ENCODE measurements at regions not wholly inside any gene's neighbourhood (a gene's known extent, or its start where the extent isn't known, plus 50 kb on each side); places are given as distances from the start of the nearest gene placed in this dataset.
"Not testable (repeated sequence)": the region's sequence is repeated elsewhere in the genome, so short reads cannot be mapped to it uniquely, and the experiment has no call there.

- no peak for DNase-seq (ENCODE audit: low read depth in 3 of 3)
Measured at GRCh38 chr3:181533811-181534210, 177.9 kb upstream of the SOX2 start.

GRCh38 chr3:181530584-181530983 lies 181.1 kb upstream of the SOX2 start:
- no peak for DNase-seq (ENCODE audit: low read depth in 3 of 3)

- DNase-seq (ENCODE audit: low read depth in 3 of 3), result no peak
Measured at GRCh38 chr3:181521831-181522230, 189.9 kb upstream of the SOX2 start.

DNA sequence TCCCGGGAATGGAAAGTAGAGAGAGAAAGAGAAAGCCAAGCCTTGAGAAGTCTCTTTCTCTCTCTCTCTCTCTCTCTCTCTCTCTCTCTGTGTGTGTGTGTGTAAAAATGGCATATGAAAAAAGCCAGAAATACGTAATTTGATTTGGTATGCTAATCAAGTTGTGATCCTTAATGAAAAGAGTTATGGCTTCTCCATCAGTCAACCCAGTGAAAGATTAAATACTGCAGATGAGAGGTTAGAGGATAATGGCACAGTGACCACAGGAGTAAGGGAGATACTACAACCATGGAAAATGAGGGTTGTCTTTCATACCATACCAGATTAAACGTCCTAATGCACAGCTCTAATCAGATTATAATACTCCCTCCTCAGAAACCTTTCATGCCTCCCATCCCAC lies 193.5 kb upstream of the SOX2 start:
- DNase-seq (ENCODE audit: low read depth in 3 of 3), result no peak

DNA sequence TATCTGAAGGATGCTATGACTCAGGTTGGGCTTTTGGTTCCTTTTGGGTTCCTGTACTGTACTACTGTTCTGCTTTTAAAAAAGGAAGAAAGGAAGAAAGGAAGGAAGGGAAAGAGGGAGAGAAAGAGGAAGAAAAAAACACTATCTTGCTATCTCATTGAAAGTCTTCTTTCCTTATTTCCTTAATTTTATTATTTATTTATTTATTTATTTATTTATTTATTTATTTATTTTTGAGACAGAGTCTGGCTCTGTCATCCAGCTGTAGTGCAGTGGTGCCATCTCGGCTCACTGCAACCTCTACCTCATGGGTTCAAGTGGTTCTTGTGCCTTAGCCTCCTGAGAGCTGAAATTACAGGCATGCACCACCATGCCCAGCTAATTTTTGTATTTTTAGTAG lies 198.9 kb upstream of the SOX2 start:
- no peak for DNase-seq (ENCODE audit: low read depth in 3 of 3)

GRCh38 chr3:181510500-181510899 lies 201.2 kb upstream of the SOX2 start:
- DNase-seq (ENCODE audit: low read depth in 3 of 3), result no peak

GRCh38 chr3:181497358-181497757 lies 214.4 kb upstream of the SOX2 start:
- DNase-seq (ENCODE audit: low read depth in 3 of 3), result no peak

GRCh38 chr3:181493423-181493822 lies 218.3 kb upstream of the SOX2 start:
- DNase-seq (ENCODE audit: low read depth in 3 of 3), result no peak

DNA sequence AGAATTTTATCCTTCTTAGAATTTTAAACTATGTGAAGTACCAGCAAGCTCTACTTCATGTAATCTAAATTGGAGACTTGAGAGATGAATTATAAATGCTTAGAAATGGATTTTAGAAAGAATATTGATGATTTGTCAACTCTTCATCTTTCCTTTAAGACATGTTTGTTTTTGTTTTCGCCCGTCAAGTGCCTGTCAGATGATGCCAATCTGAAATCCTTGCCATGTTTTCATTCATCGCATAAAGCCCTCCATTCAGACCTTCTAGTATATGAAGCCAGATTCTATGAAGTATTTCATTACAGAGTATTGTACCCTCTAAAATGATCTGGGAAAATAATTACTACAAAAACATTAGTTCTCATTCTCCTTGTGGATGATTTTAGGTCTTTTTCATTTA lies 223.2 kb upstream of the SOX2 start:
- DNase-seq (ENCODE audit: low read depth in 3 of 3), result no peak

DNA sequence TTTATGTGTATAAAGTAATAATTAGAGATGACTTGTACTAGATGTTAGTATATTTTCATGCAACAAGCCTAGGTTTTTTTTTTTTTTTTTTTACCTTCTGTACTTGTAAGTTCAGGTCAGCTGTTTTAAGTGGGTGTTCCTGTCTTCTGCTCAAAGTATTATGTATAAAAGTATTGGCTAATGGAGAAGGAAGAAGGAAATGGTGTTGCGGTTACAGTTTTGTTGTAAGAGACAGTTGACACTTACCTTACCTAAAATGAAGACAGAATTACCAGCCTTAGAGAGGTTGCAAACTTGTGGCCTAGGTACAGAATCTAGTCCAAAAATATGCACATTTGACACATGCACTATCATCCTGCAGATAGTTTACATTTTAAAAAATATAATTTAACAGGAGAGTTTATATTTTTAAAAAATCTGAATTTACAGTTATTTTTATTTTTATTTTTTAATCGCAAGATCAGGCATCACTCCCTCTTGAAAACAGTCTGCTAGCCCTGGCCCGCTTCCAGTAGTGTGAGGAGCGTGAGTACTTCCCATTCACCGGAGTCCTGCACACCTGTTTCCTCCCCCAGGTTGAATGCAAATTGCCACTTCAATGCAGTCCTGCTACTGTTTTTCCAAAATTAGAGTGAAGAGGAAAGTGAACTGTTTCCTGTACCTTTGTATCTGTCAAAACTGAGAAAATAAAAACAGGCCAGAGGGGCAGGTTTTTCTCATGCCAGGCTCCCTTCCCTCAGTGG lies 224.3 kb upstream of the SOX2 start:
- no peak for DNase-seq (ENCODE audit: low read depth in 3 of 3)

GRCh38 chr3:181486141-181486885 lies 225.4 kb upstream of the SOX2 start:
- DNase-seq (ENCODE audit: low read depth in 3 of 3), result no peak

- no peak for DNase-seq (ENCODE audit: low read depth in 3 of 3)
Measured at GRCh38 chr3:181484026-181484425, 227.7 kb upstream of the SOX2 start.

DNA sequence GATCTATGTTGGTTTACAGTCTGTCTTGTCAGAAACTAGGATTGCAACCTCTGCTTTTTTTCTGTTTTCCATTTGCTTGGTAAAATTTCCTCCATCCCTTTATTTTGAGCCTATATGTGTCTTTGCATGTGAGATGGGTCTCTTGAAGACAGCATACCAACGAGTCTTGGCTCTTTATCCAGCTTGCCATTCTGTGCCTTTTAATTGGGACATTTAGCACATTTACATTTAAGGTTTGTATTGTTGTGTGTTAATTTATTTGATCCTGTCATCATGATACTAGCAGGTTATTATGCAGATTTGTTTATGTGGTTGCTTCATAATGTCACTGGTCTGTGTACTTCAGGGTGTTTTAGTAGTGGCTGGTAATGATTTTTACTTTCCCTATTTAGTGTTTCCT lies 236.6 kb upstream of the SOX2 start:
- not testable (repeated sequence) for DNase-seq (ENCODE audit: low read depth in 3 of 3)

DNA sequence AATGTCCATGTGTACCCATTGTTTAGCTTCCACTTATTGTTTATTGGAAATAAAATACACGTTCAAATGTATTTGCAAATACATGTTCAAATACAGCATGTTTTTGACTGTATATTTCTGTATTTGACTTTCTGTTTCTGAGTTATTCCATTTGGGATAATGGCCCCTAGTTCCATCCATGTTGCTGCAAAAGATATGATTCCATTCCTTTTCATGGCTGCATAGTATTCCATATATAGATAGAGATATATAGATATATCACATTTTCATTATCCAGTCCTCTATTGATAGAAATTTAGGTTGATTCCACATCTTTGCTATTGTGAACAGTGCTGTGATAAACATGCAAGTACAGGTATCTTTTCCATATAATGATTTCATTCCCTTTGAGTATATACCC lies 241.4 kb upstream of the SOX2 start:
- no peak for DNase-seq (ENCODE audit: low read depth in 3 of 3)

DNA sequence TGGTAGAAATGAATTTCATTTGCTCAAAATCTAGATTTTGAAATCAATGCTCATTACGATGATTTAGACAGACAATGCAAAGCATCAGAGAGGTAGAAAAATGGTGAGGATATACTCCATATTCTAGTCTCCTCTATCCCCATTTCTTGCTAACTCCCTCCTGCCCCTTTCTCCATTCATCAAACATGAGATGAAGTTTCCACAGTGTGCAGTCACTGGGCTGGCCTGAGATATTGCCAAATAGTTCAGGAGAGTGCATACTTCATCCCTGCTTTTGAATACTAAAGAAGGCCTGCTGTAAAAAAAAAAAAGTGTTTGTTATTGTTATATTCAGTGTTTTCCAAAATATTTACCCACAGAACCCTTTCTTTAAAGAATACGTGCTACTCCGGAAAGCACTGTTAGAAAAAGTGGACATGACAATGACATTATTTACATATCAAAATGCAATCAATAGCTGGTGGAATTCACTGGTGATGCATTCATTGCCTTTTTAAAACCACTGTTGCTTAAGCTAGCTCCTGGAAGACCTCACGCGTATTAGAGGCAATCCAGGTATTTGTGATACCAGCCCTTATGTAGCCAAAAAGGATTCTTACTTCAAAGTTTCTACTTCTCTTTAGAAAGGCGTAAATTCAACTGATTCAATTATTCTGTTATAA lies 247.6 kb upstream of the SOX2 start:
- no peak for DNase-seq (ENCODE audit: low read depth in 3 of 3)

DNA sequence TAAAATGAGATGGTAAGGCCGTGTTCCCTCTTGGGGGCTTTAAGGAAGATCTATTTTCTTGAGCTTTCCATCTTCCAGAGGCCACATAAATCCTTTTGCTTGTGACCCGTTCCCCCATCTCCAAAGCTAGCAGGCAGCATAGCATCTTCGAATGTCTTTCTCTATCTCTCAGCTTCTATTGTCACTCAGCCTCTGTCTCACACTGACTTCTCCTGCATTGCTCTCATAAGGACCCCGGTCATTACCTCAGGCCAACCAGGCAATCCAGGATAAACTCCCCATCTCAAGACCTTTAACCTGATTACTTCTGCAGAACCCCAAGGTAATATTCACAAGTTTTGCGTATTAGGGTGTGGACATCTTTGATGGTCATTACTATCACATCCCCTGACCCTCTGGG lies 250.3 kb upstream of the SOX2 start:
- DNase-seq (ENCODE audit: low read depth in 3 of 3), result no peak

- DNase-seq (ENCODE audit: low read depth in 3 of 3), result no peak
Measured at GRCh38 chr3:181459516-181459915, 252.2 kb upstream of the SOX2 start.

DNA sequence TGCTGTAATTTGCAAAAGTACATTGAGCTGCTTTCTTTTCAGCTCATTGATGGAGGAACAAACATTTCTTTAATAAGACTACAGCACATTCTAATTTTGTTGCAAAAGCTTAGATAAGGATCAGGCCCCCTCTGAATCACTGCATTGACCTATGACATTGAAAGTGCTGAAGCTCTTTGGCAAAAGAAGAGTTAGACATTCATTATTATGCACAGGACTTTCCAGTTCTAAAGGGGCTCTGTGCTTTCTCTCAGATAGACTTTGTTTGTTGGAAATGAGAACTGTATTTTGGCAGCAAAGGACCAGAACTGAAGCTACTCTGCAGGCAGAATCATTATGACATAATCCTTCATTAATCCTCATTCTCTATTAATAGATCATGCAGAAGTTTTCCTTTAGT lies 252.9 kb upstream of the SOX2 start:
- DNase-seq (ENCODE audit: low read depth in 3 of 3), result no peak

DNA sequence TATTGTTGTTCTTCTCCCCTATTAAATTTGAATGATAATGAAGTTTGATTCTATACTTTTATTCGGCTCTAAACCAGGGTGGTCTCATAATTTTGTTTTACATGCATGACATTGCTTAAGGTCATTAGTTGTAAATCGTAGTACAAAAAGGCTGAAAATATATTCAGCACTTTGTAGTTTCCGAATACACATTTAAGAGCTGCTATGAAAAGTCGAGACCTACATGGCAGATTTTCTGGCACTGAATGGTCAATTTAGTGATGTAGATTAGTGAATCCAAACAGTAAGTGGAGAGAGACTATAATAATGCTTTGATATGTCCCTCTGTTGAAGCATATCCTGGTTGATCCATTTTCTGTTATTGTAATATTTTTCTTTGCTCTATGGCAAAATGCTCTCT lies 254.0 kb upstream of the SOX2 start:
- DNase-seq (ENCODE audit: low read depth in 3 of 3), result no peak

GRCh38 chr3:181457190-181457589 lies 254.5 kb upstream of the SOX2 start:
- no peak for DNase-seq (ENCODE audit: low read depth in 3 of 3)

- no peak for DNase-seq (ENCODE audit: low read depth in 3 of 3)
Measured at GRCh38 chr3:181455276-181455675, 256.4 kb upstream of the SOX2 start.

- no peak for DNase-seq (ENCODE audit: low read depth in 3 of 3)
Measured at GRCh38 chr3:181454451-181455027, 257.2 kb upstream of the SOX2 start.

GRCh38 chr3:181446741-181447140 lies 265.0 kb upstream of the SOX2 start:
- DNase-seq (ENCODE audit: low read depth in 3 of 3), result no peak

Measured in stimulated activated CD4-positive, alpha-beta T cell treated with anti-CD3 and anti-CD28 coated beads, TNF-alpha, amount 100 ng/mL, for 24 hours (primary cell).